OCI-LY1 (cell line): ENCODE measurements at regions not wholly inside any gene's neighbourhood (a gene's known extent, or its start where the extent isn't known, plus 50 kb on each side); places are given as distances from the start of the nearest gene placed in this dataset.

Experiments used
- CTCF ChIP-seq: fragments of 200-600 bp; sonication (generic), shearing (Covaris generic); IDR thresholded peaks from 2 replicates; pipeline ENCODE4 v1.5.1; 2017; ENCODE audit warnings: mild to moderate bottlenecking, antibody characterized with exemption, low read length, moderate library complexity, mixed read lengths
- EZH2 ChIP-seq: fragments of 200-600 bp; sonication (generic), shearing (Covaris generic); IDR thresholded peaks from 2 replicates; pipeline ENCODE4 v1.8.0; 2017; ENCODE audit warnings: borderline replicate concordance, mixed run types, mild to moderate bottlenecking, antibody characterized with exemption, low read length, moderate library complexity, mixed read lengths

GRCh38 chr3:30309961-30310954, 296.1 kb upstream of the TGFBR2 start:
- TF ChIP-seq CTCF (no peak), EZH2 (no peak)
